ENCODE measurements at regions not wholly inside any gene's neighbourhood (a gene's known extent, or its start where the extent isn't known, plus 50 kb on each side); places are given as distances from the start of the nearest gene placed in this dataset.
A peak's percentile ranks its signal among the peaks of the same experiment; 100 is the strongest.

DNA sequence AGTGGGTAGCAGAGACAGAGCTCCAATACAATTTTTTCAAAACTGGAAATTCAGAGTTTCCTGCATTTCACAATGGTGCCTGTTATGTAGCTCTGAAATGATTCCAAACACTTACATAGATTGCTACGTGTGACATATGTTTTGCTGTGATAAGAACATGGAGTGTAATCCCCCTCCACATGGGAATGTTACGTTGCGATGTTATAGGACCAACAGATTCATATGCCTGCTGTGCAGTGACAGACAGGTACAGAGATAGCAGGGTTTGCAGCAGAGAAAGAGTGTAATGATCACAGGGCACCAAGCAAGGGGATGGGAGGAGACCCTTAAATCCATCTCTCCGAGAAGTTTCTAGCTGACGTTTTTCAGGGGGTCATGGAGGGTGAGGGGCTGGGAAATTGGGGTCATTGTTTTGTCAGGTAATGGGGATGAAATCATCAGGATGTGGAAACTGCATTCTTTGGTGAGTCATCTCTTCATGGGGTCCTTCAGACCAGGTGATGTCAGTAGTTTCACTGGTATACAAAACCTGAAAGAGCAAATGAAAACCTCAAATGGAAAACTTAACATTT, 76.6 kb upstream of the OSBPL8 start:
- H3K9me2 ChIP-seq (replicated peaks; ENCODE audit: low read length): no peaks in the 10 kb centered on the region
- no peaks in the 10 kb centered on the region for H3K9me3 ChIP-seq (ENCODE audit: low read length)
- peaks cover 49% of the 10 kb centered on the region for H3K4me1 ChIP-seq (ENCODE audit: insufficient read depth, low read length)
- no peaks in the 10 kb centered on the region for H3K79me2 ChIP-seq (ENCODE audit: low read length)
- no peaks in the 10 kb centered on the region for H3K27me3 ChIP-seq (ENCODE audit: low read length)
- H3F3A ChIP-seq (ENCODE audit: low read length, unreplicated experiment): peaks cover 4% of the 10 kb centered on the region
- H4K20me1 ChIP-seq (ENCODE audit: low read length): no peaks in the 10 kb centered on the region
- no peaks in the 10 kb centered on the region for H3K36me3 ChIP-seq (ENCODE audit: low read depth, low read length)
- TF ChIP-seq EZH2phosphoT487 (IDR thresholded peaks at IDR 0.05; ENCODE audit: borderline replicate concordance, low read length) (no peak), EZH2 (IDR thresholded peaks at IDR 0.05; ENCODE audit: low read length, unreplicated experiment) (no peak)
- TF ChIP-seq, protein P1, sequence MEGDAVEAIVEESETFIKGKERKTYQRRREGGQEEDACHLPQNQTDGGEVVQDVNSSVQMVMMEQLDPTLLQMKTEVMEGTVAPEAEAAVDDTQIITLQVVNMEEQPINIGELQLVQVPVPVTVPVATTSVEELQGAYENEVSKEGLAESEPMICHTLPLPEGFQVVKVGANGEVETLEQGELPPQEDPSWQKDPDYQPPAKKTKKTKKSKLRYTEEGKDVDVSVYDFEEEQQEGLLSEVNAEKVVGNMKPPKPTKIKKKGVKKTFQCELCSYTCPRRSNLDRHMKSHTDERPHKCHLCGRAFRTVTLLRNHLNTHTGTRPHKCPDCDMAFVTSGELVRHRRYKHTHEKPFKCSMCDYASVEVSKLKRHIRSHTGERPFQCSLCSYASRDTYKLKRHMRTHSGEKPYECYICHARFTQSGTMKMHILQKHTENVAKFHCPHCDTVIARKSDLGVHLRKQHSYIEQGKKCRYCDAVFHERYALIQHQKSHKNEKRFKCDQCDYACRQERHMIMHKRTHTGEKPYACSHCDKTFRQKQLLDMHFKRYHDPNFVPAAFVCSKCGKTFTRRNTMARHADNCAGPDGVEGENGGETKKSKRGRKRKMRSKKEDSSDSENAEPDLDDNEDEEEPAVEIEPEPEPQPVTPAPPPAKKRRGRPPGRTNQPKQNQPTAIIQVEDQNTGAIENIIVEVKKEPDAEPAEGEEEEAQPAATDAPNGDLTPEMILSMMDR (conservative IDR thresholded peaks at IDR 0.05; ENCODE audit: low read depth, low read length): no peak
- peak overlapping the region; percentile 48 for H3K9ac ChIP-seq (ENCODE audit: low read length)
- intact Hi-C loops (cut with micrococcal nuclease): loop anchor here (2.0 kb wide), 1 partner anchor 129 kb away; the partner anchor contains the start of gene ZDHHC17
- H3K4me3 ChIP-seq (ENCODE audit: low read length): no peak overlapping the region
- ATAC-seq (peak; percentile 28), DNase-seq (peak; percentile 74)
- H3K4me2 ChIP-seq (ENCODE audit: low read length): peak overlapping the region; percentile 64
- H3K27ac ChIP-seq (ENCODE audit: low read length): peak overlapping the region; percentile 87
- ChIA-PET POLR2A (ENCODE audit: unreplicated experiment) (no interaction called here), CTCF (no interaction called here)
- no TSS peak for BruUV-seq (replicated peaks)
- H2AFZ ChIP-seq (ENCODE audit: low read length): 0 out of 2 replicates have a peak overlapping the region, but pooled peaks have one; percentile 36

DNA sequence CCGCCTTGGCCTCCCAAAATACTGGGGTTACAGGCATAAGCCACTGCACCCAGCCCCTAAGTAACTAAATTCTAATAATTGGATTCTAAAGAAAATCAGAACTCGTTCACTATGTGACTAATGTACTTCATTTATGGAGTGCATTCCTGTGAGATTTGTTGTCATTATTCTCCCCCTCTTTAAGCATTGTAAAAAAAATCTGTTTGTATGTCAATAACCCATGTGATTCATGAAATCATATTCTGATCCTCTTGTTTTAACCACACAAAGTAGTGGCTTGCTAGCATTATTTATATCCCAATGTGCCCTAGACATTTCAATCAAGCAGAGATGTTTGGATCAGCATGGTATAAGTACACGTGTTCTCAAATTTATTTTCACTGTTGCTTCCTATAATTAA, 78.2 kb upstream of the OSBPL8 start:
- DNase-seq (peak; percentile 87), ATAC-seq (peak; percentile 80)
- Histone ChIP-seq H3K9me2 (replicated peaks; ENCODE audit: low read length) (no peaks in the 10 kb centered on the region), H3F3A (ENCODE audit: low read length, unreplicated experiment) (peaks cover 4% of the 10 kb centered on the region), H3K36me3 (ENCODE audit: low read depth, low read length) (no peaks in the 10 kb centered on the region), H3K27ac (ENCODE audit: low read length) (peak overlapping the region; percentile 87), H3K4me3 (ENCODE audit: low read length) (no peak overlapping the region), H3K9me3 (ENCODE audit: low read length) (no peaks in the 10 kb centered on the region), H2AFZ (ENCODE audit: low read length) (no peak overlapping the region), H4K20me1 (ENCODE audit: low read length) (no peaks in the 10 kb centered on the region), H3K27me3 (ENCODE audit: low read length) (no peaks in the 10 kb centered on the region), H3K9ac (ENCODE audit: low read length) (peak overlapping the region; percentile 48), H3K79me2 (ENCODE audit: low read length) (no peaks in the 10 kb centered on the region), H3K4me2 (ENCODE audit: low read length) (peak overlapping the region; percentile 64), H3K4me1 (ENCODE audit: insufficient read depth, low read length) (peaks cover 42% of the 10 kb centered on the region)
- no TSS peak for BruUV-seq (replicated peaks)
- CTCF ChIA-PET: no interaction called here
- no peak for TF ChIP-seq EZH2 (IDR thresholded peaks at IDR 0.05; ENCODE audit: low read length, unreplicated experiment)
- TF ChIP-seq EZH2phosphoT487 (IDR thresholded peaks at IDR 0.05; ENCODE audit: borderline replicate concordance, low read length): no peak
- TF ChIP-seq, protein P1 (conservative IDR thresholded peaks at IDR 0.05; ENCODE audit: low read depth, low read length): no peak
- intact Hi-C loops (cut with micrococcal nuclease): loop anchor here (2.0 kb wide), 1 partner anchor 127 kb away; the partner anchor contains the start of gene ZDHHC17
- POLR2A ChIA-PET (ENCODE audit: unreplicated experiment): no interaction called here

DNA sequence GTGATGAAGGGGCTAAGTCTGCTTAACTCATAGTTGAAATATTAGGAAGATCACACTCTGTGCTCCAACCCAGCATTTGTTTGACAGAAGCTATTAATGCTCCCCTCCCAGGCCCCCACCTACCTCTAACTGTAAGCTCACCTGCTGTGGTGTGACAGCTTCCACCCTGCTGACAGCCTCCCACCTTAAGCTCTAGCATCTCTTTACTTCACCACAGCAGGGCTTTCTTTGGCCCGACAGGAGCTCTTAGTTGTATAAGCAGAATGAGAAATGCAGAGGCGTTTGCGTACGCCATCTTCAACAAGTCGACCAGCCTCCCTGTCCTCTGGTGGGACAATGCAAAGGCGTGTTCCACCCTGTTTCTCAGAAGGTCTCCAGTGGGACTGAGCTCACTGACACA, 80.1 kb upstream of the OSBPL8 start:
- H3K27ac ChIP-seq (ENCODE audit: low read length): no peak overlapping the region
- no peaks in the 10 kb centered on the region for H3K36me3 ChIP-seq (ENCODE audit: low read depth, low read length)
- H3K4me1 ChIP-seq (ENCODE audit: insufficient read depth, low read length): peaks cover 35% of the 10 kb centered on the region
- H3K4me2 ChIP-seq (ENCODE audit: low read length): no peak overlapping the region
- no peak for DNase-seq
- no peaks in the 10 kb centered on the region for H4K20me1 ChIP-seq (ENCODE audit: low read length)
- TF ChIP-seq EZH2phosphoT487 (IDR thresholded peaks at IDR 0.05; ENCODE audit: borderline replicate concordance, low read length) (no peak), EZH2 (IDR thresholded peaks at IDR 0.05; ENCODE audit: low read length, unreplicated experiment) (no peak)
- TF ChIP-seq, protein P1 (conservative IDR thresholded peaks at IDR 0.05; ENCODE audit: low read depth, low read length): no peak
- ChIA-PET CTCF (no interaction called here), POLR2A (ENCODE audit: unreplicated experiment) (no interaction called here)
- no peak overlapping the region for H3K4me3 ChIP-seq (ENCODE audit: low read length)
- no peaks in the 10 kb centered on the region for H3K9me2 ChIP-seq (replicated peaks; ENCODE audit: low read length)
- no peaks in the 10 kb centered on the region for H3K9me3 ChIP-seq (ENCODE audit: low read length)
- H3K9ac ChIP-seq (ENCODE audit: low read length): no peak overlapping the region
- H2AFZ ChIP-seq (ENCODE audit: low read length): no peak overlapping the region
- intact Hi-C loops (cut with micrococcal nuclease): no loop called here
- H3K27me3 ChIP-seq (ENCODE audit: low read length): no peaks in the 10 kb centered on the region
- H3K79me2 ChIP-seq (ENCODE audit: low read length): no peaks in the 10 kb centered on the region
- no TSS peak for BruUV-seq (replicated peaks)
- H3F3A ChIP-seq (ENCODE audit: low read length, unreplicated experiment): peaks cover 4% of the 10 kb centered on the region
- ATAC-seq: no peak
